ENCODE measurements at regions not wholly inside any gene's neighbourhood (a gene's known extent, or its start where the extent isn't known, plus 50 kb on each side); places are given as distances from the start of the nearest gene placed in this dataset.
A peak's percentile ranks its signal among the peaks of the same experiment; 100 is the strongest.

DNA sequence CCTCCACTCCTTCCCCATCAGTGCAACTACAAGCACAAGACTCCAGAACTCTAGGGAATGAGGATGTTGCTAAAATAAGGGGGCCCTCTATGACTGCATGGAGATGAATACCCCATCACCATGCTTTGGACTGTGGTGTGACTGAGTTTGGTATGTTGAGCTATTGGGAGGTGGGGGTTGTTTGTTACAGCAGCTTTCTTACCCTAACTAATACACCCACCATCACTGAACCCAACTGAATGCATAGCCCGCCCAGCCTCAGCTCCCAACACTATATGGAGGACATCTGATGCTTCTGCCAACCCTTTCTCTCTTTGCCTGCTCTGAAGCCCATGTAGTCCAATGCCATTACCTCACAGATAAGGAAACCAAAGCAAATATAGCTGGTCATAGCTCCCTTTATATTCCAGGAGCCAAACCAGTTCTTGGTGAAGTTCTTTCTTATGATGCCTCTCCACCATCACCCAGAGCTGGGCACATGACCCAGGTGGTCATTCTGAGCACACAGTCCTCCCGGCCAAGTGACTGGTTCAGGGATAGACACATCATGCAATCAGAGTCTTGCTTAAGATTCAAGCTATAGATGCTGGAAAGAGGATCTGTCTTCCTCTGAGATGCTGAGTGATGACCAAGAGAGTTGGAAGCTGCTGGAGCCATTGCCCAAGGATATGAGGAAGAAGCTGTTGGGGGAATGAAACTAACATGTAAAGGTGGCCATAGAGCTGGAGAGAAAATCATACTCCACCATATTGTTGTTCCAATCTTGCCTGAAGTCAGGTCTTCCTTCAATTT, 155.6 kb upstream of the HAAO start:
- DNase-seq = no peak

DNA sequence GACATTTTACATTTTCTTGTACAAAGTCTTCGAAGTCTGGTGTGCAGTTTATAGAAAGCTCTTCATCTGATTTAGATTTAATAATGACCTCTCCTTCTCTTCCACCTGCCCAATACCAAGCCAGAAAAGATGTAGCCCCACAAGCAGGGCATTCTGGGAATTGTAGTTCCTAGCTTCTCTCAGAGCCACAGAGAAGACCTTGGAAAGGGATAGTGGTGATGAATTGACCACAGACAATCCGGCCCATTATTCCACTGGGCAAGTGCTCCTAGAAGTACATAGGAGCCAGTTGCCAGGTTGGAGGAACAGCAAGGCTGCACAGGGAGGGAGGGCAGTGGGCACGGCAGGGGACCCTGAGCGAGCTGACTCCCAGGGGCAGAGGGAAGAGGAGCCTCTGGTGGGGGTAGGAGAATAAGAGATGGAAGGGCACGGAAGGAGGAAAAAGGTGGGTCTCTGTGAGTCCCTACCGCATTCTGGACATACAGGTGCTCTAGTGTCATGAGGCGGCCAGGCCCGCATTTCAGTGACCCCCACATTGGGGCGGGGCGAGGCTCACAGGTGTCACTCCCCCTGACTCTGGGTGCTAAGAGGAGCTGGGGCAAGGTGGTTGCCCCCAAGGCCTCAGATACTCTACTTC, 152.5 kb upstream of the HAAO start:
- peak; percentile 42 for DNase-seq

DNA sequence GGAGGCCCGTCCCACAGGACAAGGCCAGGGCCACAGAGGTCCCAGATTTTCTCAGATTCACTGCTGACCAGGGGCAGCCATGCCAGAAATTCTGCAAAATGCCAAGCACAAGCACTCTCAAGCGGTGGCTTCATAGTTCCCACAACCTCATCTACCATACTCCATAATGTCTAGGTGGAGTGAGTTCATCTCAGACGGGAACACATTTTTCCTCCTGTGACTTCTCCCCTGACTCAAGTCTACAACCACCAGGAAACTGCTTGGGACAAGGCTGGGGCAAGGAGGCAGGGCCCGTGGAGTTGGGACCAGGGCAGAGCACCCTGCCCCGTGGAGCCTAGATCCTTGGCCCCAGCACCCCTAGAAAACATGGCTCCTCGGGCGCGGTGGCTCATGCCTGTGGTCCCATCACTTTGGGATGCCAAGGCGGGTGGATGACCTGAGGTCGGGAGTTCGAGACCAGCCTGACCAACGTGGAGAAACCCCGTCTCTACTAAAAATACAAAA, 150.7 kb upstream of the HAAO start:
- DNase-seq = no peak

DNA sequence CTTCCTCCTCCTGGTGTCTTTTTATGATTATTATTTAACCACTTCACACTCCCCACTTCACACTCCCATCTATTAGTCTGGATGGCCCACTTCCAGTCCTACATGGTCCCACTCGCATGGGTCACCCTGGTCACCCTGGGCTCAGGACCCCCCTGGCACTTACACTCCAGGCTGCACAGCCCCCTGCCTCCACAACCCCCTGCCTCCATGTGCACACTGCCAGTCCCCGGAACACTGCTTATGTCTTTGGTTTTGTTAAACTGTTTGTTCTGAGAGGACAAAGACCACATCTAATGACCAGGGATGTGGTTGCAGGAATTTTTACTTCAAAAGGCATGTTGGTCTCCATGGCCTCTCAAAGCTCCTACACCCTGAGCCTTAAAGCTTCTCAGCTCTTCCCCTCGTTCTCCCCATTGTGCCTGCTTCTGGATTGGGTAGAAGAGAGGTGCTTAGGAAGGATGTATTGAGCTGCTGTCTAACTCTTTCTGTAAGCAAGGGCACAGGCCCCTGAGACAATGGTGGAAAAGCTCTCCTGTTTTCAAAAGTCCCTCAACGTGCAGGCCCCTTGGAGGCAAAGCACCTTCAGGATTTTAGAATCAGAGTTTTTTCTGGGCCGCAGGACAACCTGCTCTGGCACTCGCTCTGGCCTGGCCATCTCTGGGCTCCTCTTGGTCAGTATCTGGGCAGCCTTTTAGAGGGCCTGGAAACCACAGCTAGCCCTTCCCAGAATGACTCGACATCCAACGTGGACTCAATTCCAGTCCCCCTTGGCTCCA, 150.0 kb upstream of the HAAO start:
- no peak for DNase-seq

DNA sequence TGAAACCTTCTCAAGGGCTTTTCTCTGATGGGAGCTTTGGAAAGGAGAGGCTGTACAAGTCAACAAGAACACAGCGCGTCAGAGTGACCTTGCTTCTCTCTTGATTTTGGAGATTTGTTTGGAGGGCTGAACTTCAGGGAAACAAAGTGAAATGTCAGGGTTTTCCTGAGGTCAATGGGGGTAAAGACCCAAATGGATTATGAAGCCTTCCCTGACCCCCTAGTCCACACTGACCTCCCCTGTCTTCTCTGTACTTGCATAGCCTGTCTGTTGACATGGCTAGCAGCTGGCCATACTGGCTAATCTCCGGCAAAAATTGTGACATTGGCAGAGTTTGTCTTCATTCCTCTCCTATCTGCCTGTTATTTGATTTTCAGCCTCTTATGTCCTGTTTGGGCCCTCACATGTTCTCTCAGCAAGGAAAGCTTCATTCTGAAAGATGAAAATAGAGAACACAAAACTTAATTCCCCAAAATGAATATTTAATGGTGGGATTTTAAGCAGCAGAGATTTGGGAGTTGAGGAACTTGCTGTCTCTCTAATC, 149.3 kb upstream of the HAAO start:
- DNase-seq = no peak

DNA sequence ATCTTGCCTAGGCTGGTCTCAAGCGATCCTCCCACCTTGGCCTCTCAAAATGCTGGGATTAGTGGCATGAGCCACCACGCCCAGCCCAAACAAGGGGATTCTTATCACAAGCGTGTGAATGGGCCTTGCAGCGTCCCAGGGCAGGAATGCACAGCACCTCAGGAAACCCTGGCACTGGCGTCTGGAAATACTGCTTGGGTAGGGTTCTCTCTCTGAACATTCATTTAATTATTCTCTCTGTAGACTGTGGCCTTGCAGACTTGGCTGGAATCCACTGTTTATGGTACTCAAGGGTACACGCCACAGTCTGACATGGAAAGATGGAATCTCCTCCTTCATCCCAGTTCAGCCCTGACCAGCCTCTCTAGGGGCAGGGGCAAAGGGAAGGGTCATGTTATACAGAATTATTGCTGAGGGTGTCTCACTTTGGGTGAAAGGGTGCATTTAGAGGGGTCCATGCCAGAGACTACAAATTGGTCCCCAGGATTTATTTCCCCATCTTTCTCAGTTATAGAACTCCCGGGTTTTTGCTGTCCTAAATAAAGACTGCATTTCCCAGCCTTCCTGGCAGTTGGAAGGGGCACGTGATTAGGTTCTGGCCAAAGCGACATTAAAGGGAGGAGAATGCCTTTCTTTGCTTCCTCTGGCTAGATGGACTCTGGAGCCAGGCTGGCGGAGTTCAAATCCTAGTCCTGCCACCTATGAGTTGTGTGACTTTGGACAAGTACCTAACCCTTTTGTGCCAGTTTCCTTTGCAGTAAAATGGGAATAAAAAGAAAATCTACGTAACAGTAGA, 147.2 kb upstream of the HAAO start:
- DNase-seq = no peak

DNA sequence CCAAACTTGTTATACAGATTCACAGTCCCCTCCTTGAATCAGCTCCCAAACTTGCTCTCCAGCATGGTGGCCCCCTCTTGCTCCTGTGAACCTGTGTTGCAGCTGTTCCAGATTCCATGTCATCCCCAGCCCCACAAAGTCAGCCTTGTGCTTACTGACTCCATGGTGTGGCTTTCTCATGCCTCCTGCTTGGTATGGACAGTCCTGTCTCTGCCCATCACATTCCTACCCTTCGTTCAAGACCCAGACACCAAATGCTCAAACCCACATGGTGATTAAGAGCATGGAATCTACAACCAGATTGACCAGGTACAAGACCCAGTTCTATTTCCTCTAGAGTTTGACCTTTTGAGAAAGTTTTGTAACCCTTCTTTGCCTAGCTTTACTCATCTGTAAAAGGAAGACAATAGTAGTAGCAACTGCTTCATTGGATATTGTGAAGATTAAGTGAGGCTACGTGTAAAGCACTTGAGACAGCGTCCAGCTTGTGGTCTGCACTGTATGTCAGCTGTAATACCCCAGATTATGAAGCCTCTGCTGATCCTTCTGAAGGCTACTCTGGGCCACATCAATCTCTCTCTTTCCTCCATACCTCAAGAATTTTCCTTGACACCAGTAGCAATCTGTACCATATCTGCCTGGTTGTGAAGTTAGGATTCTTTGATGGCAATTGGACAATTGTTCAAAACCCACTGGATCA, 146.4 kb upstream of the HAAO start:
- DNase-seq = no peak

DNA sequence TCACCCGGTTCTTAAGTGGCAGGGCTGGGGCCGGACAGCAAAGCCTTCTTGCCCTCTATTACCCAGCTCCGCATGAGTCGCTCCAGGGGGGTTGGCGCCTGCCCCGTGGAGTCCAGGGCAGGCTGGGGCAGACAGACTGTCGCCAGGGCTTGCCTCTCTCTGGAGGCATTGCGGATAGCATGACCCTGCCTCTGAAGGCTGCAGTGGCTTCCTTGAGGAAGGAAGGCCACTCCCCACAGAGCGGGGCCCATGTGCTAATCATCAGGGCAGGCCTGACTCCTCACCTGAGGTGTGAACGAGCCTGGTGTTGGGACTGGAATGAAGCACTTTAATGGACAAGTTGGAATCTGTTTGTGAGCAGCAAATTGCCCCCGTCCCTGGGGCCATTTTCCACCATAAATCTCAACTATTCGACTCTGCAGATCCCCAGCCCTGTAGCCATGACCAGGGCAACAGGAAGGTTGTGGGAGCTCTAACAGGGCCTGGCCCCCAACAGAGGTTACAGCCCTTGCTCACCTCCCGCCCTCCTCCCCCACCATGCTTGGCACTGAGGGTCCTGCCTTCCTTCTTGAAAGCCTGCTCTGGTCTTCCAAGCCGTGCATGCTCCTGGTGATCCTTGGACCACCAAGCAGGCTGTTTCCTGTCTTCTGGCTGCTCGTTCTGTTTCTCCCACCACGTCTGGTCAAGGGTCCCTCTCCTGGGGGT, 144.9 kb upstream of the HAAO start:
- no peak for DNase-seq

DNA sequence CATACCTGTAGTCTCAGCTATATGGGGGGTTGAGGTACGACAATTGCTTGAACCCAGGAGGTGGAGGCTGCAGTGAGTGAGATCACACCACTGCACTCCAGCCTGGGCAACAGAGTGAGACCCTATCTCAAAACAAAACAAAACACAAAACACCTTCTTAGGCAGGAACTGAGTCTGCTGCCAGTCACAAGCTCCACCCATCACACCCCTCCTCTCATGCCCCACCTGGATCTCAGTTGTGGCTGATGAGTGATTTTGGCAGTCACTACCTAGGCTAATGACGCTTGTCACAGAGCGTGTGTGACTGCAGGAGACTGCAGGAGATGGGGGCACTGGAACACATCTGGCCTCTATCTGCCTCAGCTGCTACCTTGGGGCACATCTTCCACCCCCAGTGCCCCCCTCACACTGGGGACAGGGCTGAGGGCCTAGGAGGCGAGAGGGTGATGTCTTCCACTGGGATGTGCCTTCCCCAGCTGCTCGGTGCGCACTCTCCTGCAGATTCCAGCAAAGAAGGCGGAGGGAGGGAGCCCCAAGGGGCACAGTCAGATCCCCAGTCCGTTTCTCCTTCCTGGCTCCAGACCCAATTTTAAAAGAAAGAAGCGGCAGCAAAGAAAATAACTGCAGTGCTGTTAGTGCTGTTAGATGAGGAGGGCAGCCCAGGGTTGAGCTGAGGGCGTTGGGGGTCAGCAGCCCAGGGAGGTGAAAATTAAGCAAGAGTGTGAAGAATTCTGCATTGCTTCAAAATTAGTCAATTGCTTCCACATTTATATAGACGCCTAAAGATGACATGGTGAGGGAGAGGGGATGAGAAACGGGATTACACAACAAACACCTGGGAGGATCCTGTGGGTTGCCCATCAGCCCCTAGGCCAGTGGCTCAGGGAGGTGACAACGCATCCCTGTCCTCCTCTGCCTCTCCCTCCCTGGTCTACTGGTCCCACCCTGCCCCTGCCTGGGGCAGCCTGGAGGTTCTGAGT, 143.6 kb upstream of the HAAO start:
- DNase-seq = no peak

DNA sequence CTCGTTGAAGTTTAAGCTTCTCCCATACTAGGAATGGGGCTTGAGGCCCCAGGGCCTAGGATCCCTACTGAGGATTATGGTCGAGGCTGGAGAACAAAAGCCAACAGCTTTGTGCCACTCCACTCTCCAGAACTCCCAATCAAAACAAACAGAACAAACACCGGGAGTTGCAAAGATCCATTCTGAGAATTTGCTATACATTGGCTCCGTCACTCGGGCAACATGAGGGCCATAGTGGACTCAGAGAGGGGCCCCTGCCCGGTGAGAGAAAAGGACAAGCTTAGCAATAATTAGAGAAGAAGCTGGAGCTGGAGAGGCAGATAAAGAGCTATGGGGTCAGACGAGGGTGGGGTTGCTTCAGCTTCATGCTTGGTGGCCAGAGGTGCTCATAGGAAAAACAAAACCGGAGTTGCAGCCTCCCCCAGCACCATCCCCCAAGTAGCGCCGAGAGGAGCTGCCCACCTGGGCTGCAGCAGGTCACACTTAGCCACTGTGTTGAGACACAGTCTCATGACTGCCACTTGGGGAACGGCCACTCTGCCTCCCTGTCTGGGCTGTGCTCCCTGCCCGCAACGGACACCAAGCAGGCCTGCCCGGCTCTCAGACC, 142.3 kb upstream of the HAAO start:
- no peak for DNase-seq

DNA sequence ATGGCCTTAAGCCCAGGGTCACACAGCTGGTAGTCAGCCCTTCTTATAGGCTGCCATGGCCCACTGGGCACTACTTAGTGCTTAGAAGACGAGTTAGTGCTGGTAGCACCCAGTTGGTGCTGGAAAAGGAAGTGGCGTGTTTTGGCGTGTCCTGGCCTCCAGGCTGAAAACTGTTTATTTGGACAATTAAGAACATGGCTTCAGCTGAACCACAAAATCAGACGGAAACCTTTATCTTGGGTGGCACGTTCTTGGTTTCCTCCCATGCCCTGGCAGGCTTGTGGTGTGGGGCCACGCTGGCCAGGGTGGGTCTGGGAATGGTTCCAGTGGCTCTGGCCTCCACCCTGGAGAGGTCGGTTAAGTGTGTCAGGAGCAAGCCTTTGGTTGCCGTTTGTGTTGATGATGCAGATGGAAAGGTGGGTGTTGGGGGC, 141.5 kb upstream of the HAAO start:
- DNase-seq = no peak

DNA sequence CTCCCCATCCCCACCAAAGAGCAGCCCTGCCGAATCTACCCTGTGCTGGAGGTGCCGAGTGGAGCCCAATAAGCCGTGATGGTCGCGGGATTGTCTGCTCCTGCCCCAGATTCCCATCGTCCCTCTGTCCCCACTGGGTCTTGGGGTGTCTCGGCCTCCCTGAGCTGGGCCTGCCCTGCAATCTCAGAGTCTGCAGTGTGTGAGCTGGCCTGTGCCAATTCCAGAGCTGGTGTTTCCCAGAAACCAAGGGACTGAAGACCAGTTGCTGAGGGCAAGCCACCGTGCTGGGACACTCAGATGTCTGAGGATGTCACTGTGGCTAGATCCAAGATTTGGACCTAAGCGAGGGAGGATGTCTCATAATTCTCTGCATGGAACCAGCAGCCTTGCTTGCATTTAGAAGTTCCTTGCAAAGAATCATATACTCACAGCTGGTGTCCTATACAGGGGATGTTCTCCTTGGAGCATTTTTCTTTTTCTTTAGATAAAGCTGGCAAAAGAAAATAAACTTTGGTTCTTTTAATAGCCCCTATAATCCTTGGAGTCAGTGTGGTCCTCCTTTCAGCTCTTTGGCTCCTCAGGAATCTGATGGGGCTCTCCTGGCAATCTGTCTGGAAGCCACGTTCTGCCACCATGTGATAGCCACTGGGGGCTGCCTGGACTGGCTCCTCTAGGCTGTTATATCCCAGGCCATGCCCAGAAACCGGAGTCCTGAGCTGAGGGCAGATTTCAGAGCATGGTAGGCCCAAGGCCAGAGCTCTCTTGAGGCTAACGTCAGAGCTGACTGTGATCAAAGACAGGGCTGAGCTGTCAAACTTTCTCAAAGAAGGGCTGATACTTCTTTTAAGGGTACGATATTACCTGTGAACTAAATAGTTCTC, 140.1 kb upstream of the HAAO start:
- peak; percentile 55 for DNase-seq

DNA sequence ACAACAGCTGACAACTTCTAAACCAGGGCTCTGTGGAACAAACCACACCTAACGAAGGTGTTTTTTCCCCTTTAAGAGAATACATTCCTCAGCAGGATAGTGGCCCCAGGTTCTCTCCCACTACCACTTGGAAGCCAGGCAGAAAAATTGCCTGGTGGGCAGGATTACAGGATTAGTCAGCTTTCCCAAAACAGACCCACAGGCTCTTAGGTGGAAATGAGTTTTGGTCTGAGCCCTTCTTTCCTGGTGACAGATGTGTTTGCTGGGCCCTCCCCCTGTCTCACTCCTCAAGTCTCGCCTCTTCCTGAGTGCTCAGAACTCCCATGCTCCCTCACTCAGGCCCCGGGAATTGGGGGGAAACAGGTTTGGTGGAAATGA, 139.4 kb upstream of the HAAO start:
- DNase-seq = peak; percentile 54

DNA sequence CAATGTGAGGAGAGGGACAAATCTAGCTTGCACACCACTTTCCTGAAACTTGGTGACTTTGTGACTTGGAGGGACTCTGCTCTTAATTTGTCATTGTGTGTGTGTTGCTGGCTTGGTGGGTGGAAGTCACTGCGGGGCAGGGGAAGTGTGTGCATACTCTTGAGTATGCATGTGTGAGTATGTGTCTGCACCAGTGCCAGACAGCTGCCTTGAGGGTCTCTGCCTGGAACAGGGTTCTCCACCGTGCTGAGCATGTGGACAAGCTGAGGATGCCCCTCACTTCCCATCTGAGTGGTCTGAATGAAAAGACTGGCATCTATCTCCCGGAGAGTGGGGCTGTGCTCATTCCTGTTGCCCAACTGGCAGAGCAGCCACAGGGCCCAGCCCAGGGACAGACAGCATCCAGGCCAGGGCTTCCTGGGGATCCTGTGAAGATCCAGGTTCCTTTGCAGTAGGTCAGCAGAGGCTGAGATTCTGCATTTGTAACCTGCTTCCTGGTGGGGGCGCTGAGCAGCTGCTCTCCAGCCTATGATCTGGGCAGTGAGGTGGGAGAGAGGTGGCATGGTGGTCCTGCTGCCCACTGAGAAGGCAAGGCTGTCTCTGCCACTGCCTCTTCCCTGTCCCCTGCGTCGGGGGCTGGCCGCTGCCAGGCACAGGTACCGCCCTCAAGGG, 138.9 kb upstream of the HAAO start:
- peak; percentile 24 for DNase-seq

DNA sequence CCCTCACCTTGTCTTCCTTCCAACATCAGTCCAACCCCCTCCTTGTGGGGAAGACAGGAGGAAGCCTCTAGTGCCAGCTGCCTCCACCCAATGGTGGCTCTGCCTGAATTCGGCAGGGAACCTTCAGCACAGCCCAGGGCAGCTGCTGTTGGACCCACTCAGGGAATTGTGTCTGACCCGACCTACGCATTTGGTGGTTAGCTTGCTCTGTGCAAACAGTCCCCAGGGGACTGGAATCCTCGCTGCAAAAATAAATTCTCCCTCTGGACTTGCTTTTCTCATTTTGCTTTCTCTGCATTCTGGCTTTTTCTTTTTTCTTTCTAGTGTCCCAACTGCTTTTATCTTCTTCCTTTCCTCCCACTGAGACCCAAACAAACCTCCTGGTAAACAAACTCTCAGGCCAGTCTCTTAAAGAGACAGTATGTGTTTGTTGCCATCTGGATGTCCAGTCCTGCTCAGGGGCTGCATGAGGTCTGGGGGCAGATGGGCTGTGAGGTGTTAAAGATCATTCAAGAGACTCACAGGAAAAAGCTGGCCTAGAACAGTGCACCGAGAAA, 137.7 kb upstream of the HAAO start:
- peak; percentile 82 for DNase-seq

DNA sequence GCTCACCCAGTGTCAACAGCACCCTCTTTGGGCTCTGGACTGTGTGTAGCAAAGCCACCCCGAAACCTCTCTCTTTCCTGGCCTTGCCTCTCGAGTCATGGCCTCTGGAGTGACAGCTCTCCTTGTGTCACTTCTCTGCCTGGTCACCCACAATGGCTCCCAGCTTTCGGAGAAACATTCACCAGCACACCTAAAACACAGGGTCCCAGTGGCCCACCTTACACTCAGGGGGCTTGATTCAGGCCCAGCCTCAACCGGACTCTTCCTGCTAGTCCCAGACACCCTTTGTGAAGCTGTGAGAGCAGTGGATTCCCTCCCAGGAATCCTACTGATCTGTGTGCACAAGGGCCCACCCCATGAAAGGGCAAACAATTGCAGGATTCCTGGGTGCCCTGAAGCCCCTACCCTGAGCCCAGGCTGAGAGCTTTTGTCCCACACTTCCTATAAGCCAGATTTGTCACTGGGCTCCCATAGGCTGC, 137.2 kb upstream of the HAAO start:
- DNase-seq = no peak

Data from fibroblast of skin of back (primary cell).